CD14-positive monocyte (primary cell): ENCODE measurements at regions not wholly inside any gene's neighbourhood (a gene's known extent, or its start where the extent isn't known, plus 50 kb on each side); places are given as distances from the start of the nearest gene placed in this dataset.
"Not testable (repeated sequence)": the region's sequence is repeated elsewhere in the genome, so short reads cannot be mapped to it uniquely, and the experiment has no call there.

Experiments
- DNase-seq, 3 donors: peaks; one replicate each; pipeline ENCODE4 v3.0.0-alpha.2; 2011 to 2022
- H2AFZ ChIP-seq: 2 replicates; pipeline ENCODE4 v1.6.0; 2012; ENCODE audit warnings: mild to moderate bottlenecking, low read depth, low read length, inconsistent platforms; ENCODE audit not compliant: insufficient read depth, poor library complexity, severe bottlenecking
- H3K27ac ChIP-seq, 2 donors: 1 replicate in 1 of 2; 2 replicates in 1 of 2; pipeline ENCODE4 v1.5.1; 2012 to 2013; ENCODE audit warnings: low read length in 2 of 2, control low read depth in 1 of 2, inconsistent platforms in 1 of 2, low read depth in 1 of 2, mild to moderate bottlenecking in 1 of 2
- H3K27me3 ChIP-seq, 2 donors: one replicate each; pipeline versions ENCODE4 v1.6.0 to v1.6.1; 2011 to 2013; ENCODE audit warnings: low read length in 2 of 2; ENCODE audit not compliant: control insufficient read depth in 2 of 2, insufficient read depth in 2 of 2
- H3K36me3 ChIP-seq, 2 donors: replicated peaks in 1 of 2; 1 replicate in 1 of 2; 2 replicates in 1 of 2; pipeline versions ENCODE4 v1.5.1 to v1.6.1; 2012 to 2013; ENCODE audit warnings: low read length in 2 of 2, control low read depth in 1 of 2, inconsistent platforms in 1 of 2, mild to moderate bottlenecking in 1 of 2; ENCODE audit not compliant: insufficient read depth in 2 of 2, control insufficient read depth in 1 of 2
- H3K4me1 ChIP-seq, 2 donors: 1 replicate in 1 of 2; 2 replicates in 1 of 2; pipeline versions ENCODE4 v1.5.1 to v1.6.1; 2012 to 2013; ENCODE audit warnings: low read length in 2 of 2, control low read depth in 1 of 2, inconsistent platforms in 1 of 2, mild to moderate bottlenecking in 1 of 2, moderate library complexity in 1 of 2; ENCODE audit not compliant: insufficient read depth in 2 of 2, control insufficient read depth in 1 of 2
- H3K4me2 ChIP-seq: replicated peaks from 2 replicates; pipeline ENCODE3; 2012; ENCODE audit warnings: low read length, moderate library complexity, mild to moderate bottlenecking; ENCODE audit not compliant: poor library complexity, severe bottlenecking; ENCODE audit errors: extremely low read depth
- H3K4me3 ChIP-seq, 3 experiments: fragments of 200-600 bp in 1 of 3; sonication (generic) in 1 of 3; replicated peaks in 1 of 3; 1 replicate in 2 of 3; 2 replicates in 1 of 3; pipeline ENCODE4 v1.5.1; 2011 to 2013; ENCODE audit warnings: low read length in 3 of 3, mild to moderate bottlenecking in 3 of 3, control low read depth in 2 of 3, low read depth in 2 of 3, inconsistent platforms in 1 of 3, moderate library complexity in 1 of 3
- H3K79me2 ChIP-seq: 2 replicates; pipeline ENCODE4 v1.6.0; 2012; ENCODE audit warnings: mild to moderate bottlenecking, control low read depth, inconsistent platforms, low read length, moderate library complexity; ENCODE audit not compliant: insufficient read depth
- H3K9ac ChIP-seq: 2 replicates; pipeline ENCODE4 v1.6.0; 2017; ENCODE audit warnings: low read length, mild to moderate bottlenecking; ENCODE audit not compliant: insufficient read depth, poor library complexity, severe bottlenecking
- H3K9me3 ChIP-seq, 2 donors: replicated peaks in 1 of 2; 1 replicate in 1 of 2; 2 replicates in 1 of 2; pipeline versions ENCODE4 v1.5.1 to v1.6.1; 2012 to 2013; ENCODE audit warnings: low read length in 2 of 2, control low read depth in 1 of 2; ENCODE audit not compliant: control insufficient read depth in 1 of 2, insufficient read depth in 1 of 2
- H4K20me1 ChIP-seq: 2 replicates; pipeline ENCODE4 v1.6.0; 2012; ENCODE audit warnings: mild to moderate bottlenecking, low read length, control low read depth, moderate library complexity; ENCODE audit not compliant: insufficient read depth
- H3K27ac Mint-ChIP-seq, 7 donors: one replicate each; pipeline ENCODE4 v1.8.0; 2020; ENCODE audit warnings: mild to moderate bottlenecking in 7 of 7, mixed read lengths in 7 of 7, moderate library complexity in 6 of 7, inconsistent platforms in 2 of 7
- H3K27me3 Mint-ChIP-seq, 3 donors: one replicate each; pipeline ENCODE4 v1.8.0; 2021 to 2022; ENCODE audit warnings: low read depth in 3 of 3, mild to moderate bottlenecking in 3 of 3, mixed read lengths in 3 of 3, moderate library complexity in 3 of 3, inconsistent platforms in 1 of 3
- H3K36me3 Mint-ChIP-seq, 2 donors: one replicate each; pipeline ENCODE4 v1.8.0; 2020; ENCODE audit warnings: mixed read lengths in 2 of 2, inconsistent platforms in 1 of 2, mild to moderate bottlenecking in 1 of 2
- H3K4me1 Mint-ChIP-seq: one replicate; pipeline ENCODE4 v1.8.0; 2020; ENCODE audit warnings: mild to moderate bottlenecking, mixed read lengths
- H3K4me3 Mint-ChIP-seq, 2 donors: one replicate each; pipeline ENCODE4 v1.8.0; 2020; ENCODE audit warnings: mild to moderate bottlenecking in 2 of 2, mixed read lengths in 2 of 2, moderate library complexity in 1 of 2
- H3K9me3 Mint-ChIP-seq, 7 donors: one replicate each; pipeline ENCODE4 v1.8.0; 2020 to 2022; ENCODE audit warnings: mixed read lengths in 7 of 7, mild to moderate bottlenecking in 6 of 7, moderate library complexity in 6 of 7, inconsistent platforms in 2 of 7
- WGBS: methylation state at CpG from one replicate; pipeline ENCODE4 v1.1.5; 2013; ENCODE audit warnings: missing lambda C conversion rate; ENCODE audit not compliant: insufficient coverage; 5-methylcytosine and 5-hydroxymethylcytosine counted together
- intact Hi-C, 2 donors: fragments of 100-400 bp; cut with micrococcal nuclease; formaldehyde crosslinking; loops; one replicate each; pipeline versions ENCODE4 v1.15.0 to v1.15.1; 2023
- TF ChIP-seq, protein P1 (sequence below): fragments of 200-600 bp; IDR thresholded peaks from one replicate; pipeline ENCODE4 v1.8.0; 2022; ENCODE audit warnings: antibody characterized with exemption, mild to moderate bottlenecking

DNA sequence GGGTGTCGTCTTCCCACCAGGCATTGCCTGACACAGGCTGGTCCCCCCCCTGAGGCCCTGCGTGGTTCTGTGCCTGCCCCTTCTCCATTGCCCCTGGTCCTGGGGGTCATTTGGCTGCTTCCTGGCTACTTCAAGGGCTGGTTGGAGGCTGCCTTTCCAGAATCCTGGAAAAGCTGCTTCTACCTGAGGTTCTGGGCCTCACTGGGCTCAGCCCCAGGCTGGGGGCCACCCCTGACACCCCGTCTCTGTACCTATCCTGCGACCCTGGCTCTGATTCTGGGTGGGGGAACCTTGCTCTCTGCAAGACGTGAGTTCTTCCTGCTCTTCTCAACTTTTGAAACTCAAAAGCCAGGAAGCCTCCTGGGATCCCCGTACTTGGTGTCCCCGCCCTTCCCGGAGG is 149.3 kb upstream of the PTPN1 start:
- Mint-ChIP-seq H3K36me3 (no peaks in the 10 kb centered on the region), H3K4me3 (no peak overlapping the region), H3K4me1 (peaks cover 11% of the 10 kb centered on the region), H3K9me3 (peaks cover 0 to under 1% (median 0%) of the 10 kb centered on the region in 7 donors), H3K27me3 (peaks cover 2 to 8% (median 5%) of the 10 kb centered on the region in 3 donors), H3K27ac (no peak overlapping the region)
- no peak overlapping the region for H3K4me3 ChIP-seq
- no peak for DNase-seq
- H3K27ac ChIP-seq, result no peak overlapping the region
- TF ChIP-seq, protein P1, sequence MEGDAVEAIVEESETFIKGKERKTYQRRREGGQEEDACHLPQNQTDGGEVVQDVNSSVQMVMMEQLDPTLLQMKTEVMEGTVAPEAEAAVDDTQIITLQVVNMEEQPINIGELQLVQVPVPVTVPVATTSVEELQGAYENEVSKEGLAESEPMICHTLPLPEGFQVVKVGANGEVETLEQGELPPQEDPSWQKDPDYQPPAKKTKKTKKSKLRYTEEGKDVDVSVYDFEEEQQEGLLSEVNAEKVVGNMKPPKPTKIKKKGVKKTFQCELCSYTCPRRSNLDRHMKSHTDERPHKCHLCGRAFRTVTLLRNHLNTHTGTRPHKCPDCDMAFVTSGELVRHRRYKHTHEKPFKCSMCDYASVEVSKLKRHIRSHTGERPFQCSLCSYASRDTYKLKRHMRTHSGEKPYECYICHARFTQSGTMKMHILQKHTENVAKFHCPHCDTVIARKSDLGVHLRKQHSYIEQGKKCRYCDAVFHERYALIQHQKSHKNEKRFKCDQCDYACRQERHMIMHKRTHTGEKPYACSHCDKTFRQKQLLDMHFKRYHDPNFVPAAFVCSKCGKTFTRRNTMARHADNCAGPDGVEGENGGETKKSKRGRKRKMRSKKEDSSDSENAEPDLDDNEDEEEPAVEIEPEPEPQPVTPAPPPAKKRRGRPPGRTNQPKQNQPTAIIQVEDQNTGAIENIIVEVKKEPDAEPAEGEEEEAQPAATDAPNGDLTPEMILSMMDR, result no peak
- WGBS, result 83% methylated on average over 6 of the region's 8 CpGs
- no peaks in the 10 kb centered on the region for H4K20me1 ChIP-seq
- intact Hi-C loops, result no loop called here
- no peaks in the 10 kb centered on the region for H3K79me2 ChIP-seq
- no peaks in the 10 kb centered on the region for H3K27me3 ChIP-seq
- no peak overlapping the region for H3K4me2 ChIP-seq
- no peaks in the 10 kb centered on the region for H3K36me3 ChIP-seq
- H2AFZ ChIP-seq, result no peak overlapping the region
- no peaks in the 10 kb centered on the region for H3K9me3 ChIP-seq
- H3K9ac ChIP-seq, result no peak overlapping the region
- peaks cover 0 to 1% of the 10 kb centered on the region in 2 donors for H3K4me1 ChIP-seq

DNA sequence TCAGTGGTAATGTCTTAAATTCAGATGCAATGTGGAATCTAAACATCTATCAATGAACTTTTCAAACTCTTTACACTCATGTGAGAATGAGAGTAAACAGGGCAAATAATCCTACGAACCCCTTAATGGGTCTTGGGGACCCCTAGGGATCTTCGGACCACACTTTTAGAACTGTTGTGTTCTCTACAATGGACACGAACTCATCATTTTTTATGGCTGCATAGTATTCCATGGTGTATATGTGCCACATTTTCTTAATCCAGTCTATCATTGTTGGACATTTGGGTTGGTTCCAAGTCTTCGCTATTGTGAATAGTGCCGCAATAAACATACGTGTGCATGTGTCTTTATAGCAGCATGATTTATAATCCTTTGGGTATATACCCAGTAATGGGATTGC is 148.0 kb upstream of the PTPN1 start:
- H3K27ac Mint-ChIP-seq, H3K4me3 Mint-ChIP-seq, H3K27ac ChIP-seq, H3K4me2 ChIP-seq, H3K4me3 ChIP-seq, H3K27me3 Mint-ChIP-seq, H3K79me2 ChIP-seq, intact Hi-C loops, H4K20me1 ChIP-seq, H2AFZ ChIP-seq, H3K9ac ChIP-seq, H3K36me3 ChIP-seq, H3K36me3 Mint-ChIP-seq, H3K9me3 Mint-ChIP-seq, DNase-seq, H3K9me3 ChIP-seq, H3K27me3 ChIP-seq: not testable (repeated sequence)
- H3K4me1 Mint-ChIP-seq, result peaks cover 19% of the 10 kb centered on the region
- H3K4me1 ChIP-seq, result peaks cover 8 to 14% of the 10 kb centered on the region in 2 donors
- no CpG with 5 or more reads among the region's 6 CpGs for WGBS
